ENCODE measurements at regions not wholly inside any gene's neighbourhood (a gene's known extent, or its start where the extent isn't known, plus 50 kb on each side); places are given as distances from the start of the nearest gene placed in this dataset.
A peak's percentile ranks its signal among the peaks of the same experiment; 100 is the strongest.

DNA sequence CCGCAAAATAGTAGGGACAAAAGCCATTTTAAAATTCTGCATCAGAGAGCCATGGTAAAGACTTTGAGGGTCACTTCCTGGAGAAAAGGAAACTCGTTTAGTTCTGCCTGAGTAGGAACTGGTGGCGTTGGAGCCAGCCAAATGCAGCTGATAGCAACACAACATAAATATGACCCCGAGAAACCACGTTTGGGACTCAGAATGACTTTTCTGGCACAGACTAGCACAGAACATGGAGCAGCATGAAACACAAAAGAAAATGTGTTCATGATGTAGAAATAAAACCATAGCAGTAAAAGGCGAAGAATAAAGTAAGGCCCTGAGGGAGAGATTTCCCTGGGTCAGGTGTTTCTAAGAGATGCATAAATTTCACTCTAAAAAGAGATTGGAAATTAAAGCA lies 149.2 kb upstream of the KLHL29 start:
- TF ChIP-seq, protein P1, sequence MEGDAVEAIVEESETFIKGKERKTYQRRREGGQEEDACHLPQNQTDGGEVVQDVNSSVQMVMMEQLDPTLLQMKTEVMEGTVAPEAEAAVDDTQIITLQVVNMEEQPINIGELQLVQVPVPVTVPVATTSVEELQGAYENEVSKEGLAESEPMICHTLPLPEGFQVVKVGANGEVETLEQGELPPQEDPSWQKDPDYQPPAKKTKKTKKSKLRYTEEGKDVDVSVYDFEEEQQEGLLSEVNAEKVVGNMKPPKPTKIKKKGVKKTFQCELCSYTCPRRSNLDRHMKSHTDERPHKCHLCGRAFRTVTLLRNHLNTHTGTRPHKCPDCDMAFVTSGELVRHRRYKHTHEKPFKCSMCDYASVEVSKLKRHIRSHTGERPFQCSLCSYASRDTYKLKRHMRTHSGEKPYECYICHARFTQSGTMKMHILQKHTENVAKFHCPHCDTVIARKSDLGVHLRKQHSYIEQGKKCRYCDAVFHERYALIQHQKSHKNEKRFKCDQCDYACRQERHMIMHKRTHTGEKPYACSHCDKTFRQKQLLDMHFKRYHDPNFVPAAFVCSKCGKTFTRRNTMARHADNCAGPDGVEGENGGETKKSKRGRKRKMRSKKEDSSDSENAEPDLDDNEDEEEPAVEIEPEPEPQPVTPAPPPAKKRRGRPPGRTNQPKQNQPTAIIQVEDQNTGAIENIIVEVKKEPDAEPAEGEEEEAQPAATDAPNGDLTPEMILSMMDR (conservative IDR thresholded peaks at IDR 0.05): no peak
- H3K9me3 Mint-ChIP-seq: no peaks in the 10 kb centered on the region
- no peak overlapping the region for H3K4me3 Mint-ChIP-seq
- no peak overlapping the region for H3K27ac Mint-ChIP-seq
- DNase-seq (ENCODE audit: extremely low spot score, unreplicated experiment): no peak
- H3K4me1 Mint-ChIP-seq (ENCODE audit: unreplicated experiment): peaks cover 7% of the 10 kb centered on the region
- peaks cover 6% of the 10 kb centered on the region for H3K27me3 Mint-ChIP-seq
- H3K36me3 Mint-ChIP-seq: no peaks in the 10 kb centered on the region

DNA sequence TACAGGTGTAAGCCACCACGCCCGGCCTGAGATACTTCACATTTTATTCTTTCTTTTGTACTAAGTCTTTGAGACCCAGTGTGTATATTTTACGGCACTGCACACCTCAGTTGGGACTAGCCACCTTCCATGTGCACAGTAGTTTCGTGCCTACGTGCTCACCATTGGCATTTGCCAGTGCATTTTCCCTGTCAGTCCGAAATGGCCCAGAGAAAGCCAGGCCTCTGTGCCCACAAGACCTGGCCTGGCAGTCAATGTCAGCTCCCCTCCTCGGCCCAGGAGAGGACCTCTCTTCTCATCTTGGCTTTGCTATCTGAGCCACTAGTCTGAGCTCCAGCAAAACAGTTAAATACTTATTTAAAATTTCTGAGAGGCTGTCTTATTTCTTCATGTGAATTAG lies 147.8 kb upstream of the KLHL29 start:
- TF ChIP-seq, protein P1 (conservative IDR thresholded peaks at IDR 0.05): no peak
- H3K36me3 Mint-ChIP-seq: no peaks in the 10 kb centered on the region
- H3K27ac Mint-ChIP-seq: no peak overlapping the region
- no peak overlapping the region for H3K4me3 Mint-ChIP-seq
- peaks cover 18% of the 10 kb centered on the region for H3K4me1 Mint-ChIP-seq (ENCODE audit: unreplicated experiment)
- peaks cover 6% of the 10 kb centered on the region for H3K27me3 Mint-ChIP-seq
- no peak for DNase-seq (ENCODE audit: extremely low spot score, unreplicated experiment)
- H3K9me3 Mint-ChIP-seq: no peaks in the 10 kb centered on the region

DNA sequence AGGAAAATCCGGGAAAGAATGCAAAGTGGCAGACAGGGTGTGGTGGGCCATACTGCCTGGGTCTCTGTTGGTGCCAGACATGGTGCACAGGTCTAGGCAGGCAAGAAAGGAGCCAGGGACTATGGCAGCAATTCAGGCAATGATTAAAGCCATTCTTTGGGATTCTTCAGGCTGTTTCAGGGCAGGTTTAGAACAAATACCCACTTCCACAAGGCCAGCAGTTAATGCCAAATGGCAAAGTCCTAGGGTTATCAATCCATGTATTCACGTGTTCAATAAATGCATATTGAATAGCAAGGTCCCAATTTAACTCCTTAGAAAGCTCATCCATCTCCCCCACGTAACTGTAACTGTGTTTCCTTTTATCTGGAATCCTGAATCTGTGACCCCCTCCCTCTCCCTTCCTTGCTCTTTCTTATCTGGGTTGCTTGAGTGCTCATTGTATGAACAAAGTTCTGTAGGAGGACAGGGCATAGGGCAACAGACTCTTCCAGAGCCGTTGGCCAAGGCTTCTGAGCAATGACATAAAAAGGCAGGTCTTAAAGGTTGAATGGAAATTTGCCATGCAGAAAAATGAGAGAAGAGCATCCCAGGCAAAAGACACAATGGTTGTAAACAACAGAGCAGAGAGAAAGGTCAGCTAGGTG lies 146.8 kb upstream of the KLHL29 start:
- no peak overlapping the region for H3K27ac Mint-ChIP-seq
- no peaks in the 10 kb centered on the region for H3K36me3 Mint-ChIP-seq
- H3K4me1 Mint-ChIP-seq (ENCODE audit: unreplicated experiment): peaks cover 22% of the 10 kb centered on the region
- H3K27me3 Mint-ChIP-seq: peaks cover 6% of the 10 kb centered on the region
- TF ChIP-seq, protein P1 (conservative IDR thresholded peaks at IDR 0.05): no peak
- no peak overlapping the region for H3K4me3 Mint-ChIP-seq
- H3K9me3 Mint-ChIP-seq: no peaks in the 10 kb centered on the region
- no peak for DNase-seq (ENCODE audit: extremely low spot score, unreplicated experiment)

DNA sequence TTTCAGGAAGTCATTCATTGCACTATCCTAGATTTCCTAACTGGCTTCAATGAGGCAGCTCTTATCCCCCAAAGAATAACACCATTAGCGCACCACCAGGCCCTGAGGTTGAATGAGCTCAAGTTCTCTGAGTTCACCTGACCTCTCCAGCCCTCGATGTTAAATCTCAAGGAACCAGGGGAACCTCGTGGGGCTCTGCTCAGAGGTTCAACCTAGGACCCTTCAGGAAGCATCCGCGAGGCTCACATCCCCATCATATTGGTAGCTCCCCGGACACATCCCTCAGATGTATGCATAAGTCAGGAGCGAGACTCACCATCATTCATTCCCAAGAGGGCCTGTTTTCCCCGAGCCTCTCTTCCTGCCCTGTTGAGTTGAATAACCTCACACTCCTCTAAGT lies 145.6 kb upstream of the KLHL29 start:
- H3K27ac Mint-ChIP-seq: no peak overlapping the region
- DNase-seq (ENCODE audit: extremely low spot score, unreplicated experiment): no peak
- H3K27me3 Mint-ChIP-seq: peaks cover 5% of the 10 kb centered on the region
- H3K4me3 Mint-ChIP-seq: no peak overlapping the region
- H3K9me3 Mint-ChIP-seq: no peaks in the 10 kb centered on the region
- TF ChIP-seq, protein P1 (conservative IDR thresholded peaks at IDR 0.05): no peak
- peaks cover 26% of the 10 kb centered on the region for H3K4me1 Mint-ChIP-seq (ENCODE audit: unreplicated experiment)
- H3K36me3 Mint-ChIP-seq: no peaks in the 10 kb centered on the region

DNA sequence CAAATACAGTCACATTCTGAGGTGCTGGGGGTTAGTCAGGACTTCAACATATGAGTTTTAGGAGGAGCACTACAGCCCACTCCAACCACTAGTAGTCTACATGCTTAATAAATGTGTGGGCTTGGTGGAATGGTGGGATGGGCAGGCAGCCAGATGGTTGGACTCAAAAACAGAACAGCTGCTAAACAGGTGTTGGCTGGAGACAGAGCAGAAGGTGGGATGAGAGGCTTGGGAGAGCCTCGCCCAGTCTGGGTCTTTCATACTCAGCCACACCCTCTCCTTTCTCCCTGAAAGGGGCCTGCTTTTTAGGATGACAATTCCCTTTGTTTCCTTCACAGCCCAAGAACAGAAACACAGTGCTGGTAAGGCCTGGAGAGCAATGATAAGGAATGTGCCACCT lies 143.9 kb upstream of the KLHL29 start:
- no peaks in the 10 kb centered on the region for H3K36me3 Mint-ChIP-seq

More for the DNA sequence above, 143.9 kb upstream of the KLHL29 start:
- no peak overlapping the region for H3K4me3 Mint-ChIP-seq
- no peak for DNase-seq (ENCODE audit: extremely low spot score, unreplicated experiment)
- H3K27ac Mint-ChIP-seq: peak overlapping the region; percentile 39
- peaks cover 26% of the 10 kb centered on the region for H3K4me1 Mint-ChIP-seq (ENCODE audit: unreplicated experiment)
- TF ChIP-seq, protein P1 (conservative IDR thresholded peaks at IDR 0.05): no peak
- H3K9me3 Mint-ChIP-seq: no peaks in the 10 kb centered on the region
- H3K27me3 Mint-ChIP-seq: peaks cover 3% of the 10 kb centered on the region
